ENCODE measurements at regions not wholly inside any gene's neighbourhood (a gene's known extent, or its start where the extent isn't known, plus 50 kb on each side); places are given as distances from the start of the nearest gene placed in this dataset.
"Not testable (repeated sequence)": the region's sequence is repeated elsewhere in the genome, so short reads cannot be mapped to it uniquely, and the experiment has no call there.

GRCh38 chrX:40530509-40530908 is 50.3 kb upstream of the ATP6AP2 start:
- Histone ChIP-seq H3K27ac (no peak overlapping the region), H3K36me3 (no peaks in the 10 kb centered on the region), H3K4me1 (peaks cover 0 to 4% (median 0%) of the 10 kb centered on the region in 9 donors), H3K27me3 (peaks cover 0 to 93% (median 0%) of the 10 kb centered on the region in 7 donors), H3K9me3 (no peaks in the 10 kb centered on the region), H3K4me3 (no peak overlapping the region)
- TF ChIP-seq CTCF (IDR thresholded peaks at IDR 0.05): no peak
- no peak for ATAC-seq
- intact Hi-C loops (cut with DNase I): no loop called here
- WGBS, 2 donors: 59 to 60% methylated on average over 2 of the region's 2 CpGs
- no peak for DNase-seq

DNA sequence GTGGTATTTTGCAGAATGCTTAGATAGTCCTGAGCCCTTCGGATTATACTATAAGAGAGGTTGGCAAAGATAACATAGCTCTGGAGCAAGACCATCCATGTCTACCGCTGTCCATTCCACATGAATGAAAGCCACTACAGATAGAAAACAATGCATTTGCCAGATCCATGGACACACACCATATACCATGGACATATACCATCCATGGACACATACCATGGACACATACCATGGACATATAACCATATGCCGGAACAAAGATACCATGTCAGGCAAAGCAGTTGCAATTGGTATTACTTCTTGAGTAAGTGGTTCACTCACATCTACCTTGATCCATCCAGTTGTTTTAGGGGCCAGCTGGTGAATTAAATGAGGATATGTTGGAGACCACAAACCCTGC is 53.2 kb upstream of the ATP6AP2 start:
- Histone ChIP-seq H3K36me3 (no peaks in the 10 kb centered on the region), H3K9me3 (no peaks in the 10 kb centered on the region), H3K27me3 (peaks cover 0 to 77% (median 0%) of the 10 kb centered on the region in 7 donors), H3K4me1 (peaks cover 0 to 4% (median 0%) of the 10 kb centered on the region in 9 donors), H3K27ac (no peak overlapping the region), H3K4me3 (no peak overlapping the region)
- intact Hi-C loops (cut with DNase I): no loop called here
- WGBS, 2 donors: 92 to 95% methylated on average over 3 of the region's 3 CpGs
- no peak for TF ChIP-seq CTCF (IDR thresholded peaks at IDR 0.05)
- ATAC-seq: no peak
- no peak for DNase-seq

DNA sequence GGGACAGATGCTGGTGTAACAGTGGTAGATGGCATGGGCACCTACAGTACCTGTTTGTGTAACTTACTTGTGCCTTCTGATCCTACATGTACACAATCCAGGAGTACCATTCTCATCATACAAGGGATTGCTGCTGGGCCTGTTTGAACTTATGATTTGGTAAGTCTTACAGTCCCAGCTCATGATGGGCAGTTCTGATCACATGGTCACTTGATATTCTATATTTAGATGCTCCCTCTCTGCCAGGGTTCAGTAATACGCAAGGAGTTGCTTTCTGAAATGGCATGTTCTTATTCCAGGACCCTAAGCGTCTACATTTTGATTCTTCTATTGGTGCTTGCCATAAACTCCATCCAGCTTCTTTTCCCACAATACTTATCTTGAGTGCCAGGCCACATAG is 54.4 kb upstream of the ATP6AP2 start:
- 38 to 41% methylated on average over 2 of the region's 2 CpGs for WGBS, 2 donors
- Histone ChIP-seq H3K4me3 (no peak overlapping the region), H3K27me3 (peaks cover 0 to 72% (median 0%) of the 10 kb centered on the region in 7 donors), H3K27ac (peak overlapping the region in 4 of 10 donors; percentile 19 to 44 (median 32)), H3K4me1 (peaks cover 0 to 4% (median 0%) of the 10 kb centered on the region in 9 donors), H3K9me3 (no peaks in the 10 kb centered on the region), H3K36me3 (no peaks in the 10 kb centered on the region)
- intact Hi-C loops (cut with DNase I): no loop called here
- DNase-seq (peak in 1 of 2 donors; percentile 4), ATAC-seq (peak in 7 of 8 donors; percentile 33 to 67 (median 43))
- TF ChIP-seq CTCF (IDR thresholded peaks at IDR 0.05): no peak

DNA sequence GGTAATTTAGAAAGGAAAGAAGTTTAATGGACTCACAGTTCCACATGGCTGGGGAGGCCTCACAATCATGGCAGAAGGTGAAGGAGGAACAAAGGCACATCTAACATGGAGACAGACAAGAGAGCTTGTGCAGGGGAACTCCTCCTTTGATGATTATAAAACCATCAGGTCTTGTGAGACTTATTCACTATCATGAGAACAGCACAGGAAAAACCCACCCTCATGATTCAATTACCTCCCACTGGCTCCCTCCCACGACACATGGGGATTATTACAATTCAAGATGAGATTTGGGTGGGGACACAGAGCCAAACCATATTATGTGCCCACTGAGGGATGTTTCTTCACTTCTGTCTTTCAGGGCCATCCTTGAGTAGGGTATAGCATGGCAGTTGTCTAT is 54.9 kb upstream of the ATP6AP2 start:
- H3K4me1 ChIP-seq; ATAC-seq; H3K36me3 ChIP-seq; H3K9me3 ChIP-seq; intact Hi-C loops (cut with DNase I); H3K4me3 ChIP-seq; DNase-seq: not testable (repeated sequence)
- Histone ChIP-seq H3K27me3 (peaks cover 0 to 69% (median 0%) of the 10 kb centered on the region in 7 donors), H3K27ac (peak overlapping the region in 2 of 10 donors; percentile 19 to 44)
- 67 to 77% methylated on average over 1 of the region's 1 CpG for WGBS, 2 donors

DNA sequence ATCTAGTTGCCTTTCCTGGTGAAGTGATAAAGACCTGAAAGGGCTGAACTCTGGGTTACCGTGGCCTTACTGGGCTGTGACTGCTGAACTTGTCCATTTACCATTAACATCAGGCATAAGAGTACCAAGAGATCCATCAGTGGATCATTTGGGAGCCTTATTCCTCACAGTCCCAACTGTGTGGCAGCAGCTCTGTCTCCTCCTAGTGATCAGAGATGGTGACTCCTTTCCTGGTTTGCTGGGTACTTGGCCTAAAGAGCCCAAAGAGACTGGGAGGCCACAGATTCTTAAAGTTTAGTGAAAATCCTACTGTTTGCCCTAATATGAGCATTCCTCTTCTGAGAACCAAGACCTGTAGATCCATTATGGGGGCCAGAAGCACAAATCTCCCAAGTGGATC is 56.3 kb upstream of the ATP6AP2 start:
- TF ChIP-seq CTCF (IDR thresholded peaks at IDR 0.05): no peak
- Histone ChIP-seq H3K27me3 (peaks cover 0 to 68% (median 0%) of the 10 kb centered on the region in 7 donors), H3K9me3 (no peaks in the 10 kb centered on the region), H3K36me3 (no peaks in the 10 kb centered on the region), H3K27ac (no peak overlapping the region), H3K4me1 (peaks cover 0 to 4% (median 0%) of the 10 kb centered on the region in 9 donors), H3K4me3 (no peak overlapping the region)
- intact Hi-C loops (cut with DNase I): no loop called here
- DNase-seq (no peak), ATAC-seq (no peak)
- WGBS, 2 donors: 53 to 54% methylated on average over 1 of the region's 1 CpG
